ENCODE measurements at regions not wholly inside any gene's neighbourhood (a gene's known extent, or its start where the extent isn't known, plus 50 kb on each side); places are given as distances from the start of the nearest gene placed in this dataset.
"Not testable (repeated sequence)": the region's sequence is repeated elsewhere in the genome, so short reads cannot be mapped to it uniquely, and the experiment has no call there.

GRCh38 chr2:81363800-81364199, 1059.2 kb upstream of the LRRTM1 start:
- no peak for DNase-seq

GRCh38 chr2:81362468-81362867, 1057.9 kb upstream of the LRRTM1 start:
- DNase-seq = not testable (repeated sequence)

DNA sequence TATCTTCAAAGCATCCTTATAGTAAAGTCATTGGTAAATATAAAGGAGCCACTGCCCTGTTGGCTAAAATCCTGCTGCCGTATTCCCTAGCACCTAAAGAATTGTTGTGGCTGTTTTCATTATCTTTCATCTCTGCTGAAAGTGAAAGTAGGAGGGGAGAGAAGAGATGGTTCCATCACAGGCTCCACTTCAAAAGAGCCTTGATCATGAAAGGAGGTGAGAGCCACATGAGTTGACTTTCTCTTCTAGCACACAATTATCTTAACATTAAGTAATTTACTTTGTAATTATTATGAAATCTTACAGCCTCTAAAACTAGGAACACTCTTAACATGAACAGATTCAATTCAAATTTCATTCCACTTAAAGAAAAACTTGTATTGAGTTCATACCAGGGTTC, 1050.9 kb upstream of the LRRTM1 start:
- no peak for DNase-seq

DNA sequence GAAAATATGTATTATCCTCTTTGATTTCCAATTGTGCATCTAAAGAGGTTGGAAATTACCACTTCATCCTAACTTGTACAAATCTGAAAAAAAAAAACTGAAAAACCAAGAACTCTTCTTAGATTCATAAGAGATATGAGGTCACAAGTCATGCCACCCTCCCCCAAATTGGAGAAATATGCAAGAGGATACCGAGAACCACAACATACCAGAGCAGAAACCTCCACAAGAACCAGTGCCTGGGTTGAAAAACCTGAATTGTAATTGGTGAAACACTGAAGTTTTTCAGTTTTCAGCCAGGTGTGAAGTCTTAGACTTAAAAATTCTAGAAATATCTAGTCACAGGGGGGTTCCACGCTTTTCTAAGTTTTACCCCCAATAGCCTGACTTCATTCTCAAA, 1029.5 kb upstream of the LRRTM1 start:
- DNase-seq = no peak

GRCh38 chr2:81328968-81329367, 1024.4 kb upstream of the LRRTM1 start:
- DNase-seq = no peak

DNA sequence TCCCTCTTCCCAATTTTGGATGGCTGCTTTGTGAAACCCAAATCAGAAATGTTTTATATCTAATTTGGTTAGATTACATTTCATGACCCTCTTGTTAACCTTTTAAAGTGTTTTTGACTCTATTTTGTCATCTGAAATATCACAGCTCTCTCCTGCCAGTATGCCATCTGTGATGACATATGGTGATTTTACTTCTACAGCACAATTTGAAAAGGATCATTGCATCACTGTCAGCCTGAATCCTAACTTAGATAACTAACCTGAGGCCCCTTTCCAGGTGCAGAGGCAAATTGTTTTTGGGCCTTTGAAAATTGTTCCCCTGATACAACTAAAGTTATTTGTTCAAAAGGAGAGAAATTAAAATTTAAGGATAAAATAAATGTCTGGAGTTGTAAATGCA, 1023.4 kb upstream of the LRRTM1 start:
- DNase-seq = no peak

DNA sequence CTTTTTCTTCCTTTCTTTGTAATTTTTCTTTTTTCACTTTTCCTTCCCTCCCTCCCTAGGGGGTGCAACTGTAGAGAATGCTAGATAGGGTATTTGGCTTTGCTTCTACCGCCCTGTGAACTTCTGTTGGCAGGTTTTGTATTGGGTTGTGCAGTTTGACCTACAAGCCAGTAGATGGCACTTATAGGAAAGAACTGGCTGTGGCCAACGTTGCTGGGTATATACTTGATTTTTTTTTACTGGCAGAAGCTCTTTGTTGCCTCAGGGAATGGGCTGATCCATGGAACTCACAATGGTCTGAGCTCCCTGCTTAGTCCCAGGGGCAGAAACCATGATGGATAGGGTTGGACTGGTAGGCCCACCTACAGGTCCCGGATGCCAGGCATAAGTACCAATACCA, 1019.5 kb upstream of the LRRTM1 start:
- DNase-seq = no peak

GRCh38 chr2:81304154-81304830, 999.7 kb upstream of the LRRTM1 start:
- no peak for DNase-seq

- no peak for DNase-seq
Observed at GRCh38 chr2:81303321-81303720, 998.8 kb upstream of the LRRTM1 start.

- DNase-seq = no peak
Observed at GRCh38 chr2:81299841-81300240, 995.3 kb upstream of the LRRTM1 start.

GRCh38 chr2:81290846-81291245, 986.3 kb upstream of the LRRTM1 start:
- DNase-seq = no peak

- no peak for DNase-seq
Observed at GRCh38 chr2:81283081-81283480, 978.5 kb upstream of the LRRTM1 start.

DNA sequence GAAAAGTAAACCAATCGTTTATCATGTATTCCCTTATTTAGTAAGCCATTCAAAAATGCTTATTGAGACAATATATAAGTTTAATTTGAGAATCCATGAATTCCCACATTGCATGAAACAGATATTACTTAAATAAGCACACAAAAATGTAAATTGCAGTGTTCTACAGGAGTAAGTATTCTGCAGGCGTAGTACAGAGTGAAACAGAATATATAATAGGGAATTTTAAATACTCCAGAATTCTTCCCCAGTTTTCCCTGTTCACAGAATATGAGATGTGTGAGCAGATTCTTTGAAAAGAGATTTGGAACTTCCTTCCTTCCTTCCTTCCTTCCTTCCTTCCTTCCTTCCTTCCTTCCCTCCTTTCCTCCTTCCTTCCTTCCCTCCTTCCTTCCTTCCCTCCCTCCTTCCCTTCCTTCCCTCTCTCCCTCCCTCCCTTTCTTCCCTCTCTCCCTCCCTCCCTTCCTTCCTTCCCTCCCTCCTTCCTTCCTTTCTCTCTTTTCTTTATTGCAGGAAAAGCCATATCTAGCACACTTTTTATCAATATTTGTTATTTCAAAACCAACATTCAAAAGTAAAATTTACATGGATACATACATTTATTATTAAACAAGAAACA, 977.7 kb upstream of the LRRTM1 start:
- no peak for DNase-seq

- no peak for DNase-seq
Observed at GRCh38 chr2:81276595-81276994, 972.0 kb upstream of the LRRTM1 start.

GRCh38 chr2:81266106-81266505, 961.6 kb upstream of the LRRTM1 start:
- DNase-seq = no peak

DNA sequence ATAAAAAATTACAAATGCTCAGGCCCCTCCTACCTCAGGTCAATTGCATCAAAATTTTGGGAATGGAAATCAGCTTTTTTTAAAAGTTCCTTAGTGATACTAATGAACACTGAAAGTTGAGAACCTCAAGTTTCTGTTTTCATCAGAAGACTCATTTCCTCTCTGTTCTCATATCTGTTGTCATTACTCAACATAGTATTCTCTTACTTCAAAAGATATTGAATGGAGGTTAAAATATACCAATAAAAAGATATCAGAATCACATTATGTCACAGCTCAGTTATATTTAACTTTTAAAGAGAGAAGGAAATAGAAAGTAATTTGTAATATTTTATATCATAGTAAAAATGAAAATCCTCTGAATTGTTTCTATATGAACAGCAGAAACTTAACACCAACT, 959.4 kb upstream of the LRRTM1 start:
- no peak for DNase-seq

- no peak for DNase-seq
Observed at GRCh38 chr2:81260320-81260719, 955.8 kb upstream of the LRRTM1 start.

DNA sequence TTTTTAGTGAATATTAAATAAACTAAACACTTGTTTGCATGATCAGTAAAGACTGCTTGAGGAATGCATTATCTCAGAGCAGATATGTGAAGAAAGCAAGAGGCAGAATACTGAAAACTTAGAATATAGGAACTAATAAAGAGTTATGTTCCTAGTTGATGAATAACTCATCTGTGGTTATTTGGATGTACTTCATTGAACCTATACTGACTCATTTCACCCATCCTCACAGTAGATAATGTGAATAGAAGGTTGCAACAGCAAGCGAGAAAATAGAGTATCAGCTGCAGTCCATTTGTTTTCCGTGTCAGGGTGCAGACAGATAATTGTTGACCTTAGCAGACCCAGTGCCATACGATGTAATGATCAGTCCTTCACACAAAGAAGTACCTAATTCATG, 945.7 kb upstream of the LRRTM1 start:
- no peak for DNase-seq

DNA sequence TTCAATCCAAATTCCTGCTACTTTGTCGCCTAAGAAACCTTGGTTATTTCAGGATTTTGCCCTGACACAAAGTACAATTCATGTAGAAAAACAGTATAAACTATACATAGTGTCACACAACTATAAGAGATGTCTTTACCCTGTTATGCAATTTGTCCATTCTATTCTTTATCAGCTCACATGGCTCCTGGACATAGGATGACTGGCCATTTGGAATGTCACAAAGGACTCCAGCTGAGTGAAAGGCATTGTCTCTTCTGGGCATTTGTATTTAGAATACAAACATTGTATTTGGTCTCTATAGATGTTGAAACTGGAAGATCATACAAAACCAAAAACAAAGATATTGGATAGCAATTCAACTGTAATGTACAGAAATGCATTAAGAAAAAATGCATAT, 944.6 kb upstream of the LRRTM1 start:
- no peak for DNase-seq

- no peak for DNase-seq
Observed at GRCh38 chr2:81247648-81248047, 943.1 kb upstream of the LRRTM1 start.

GRCh38 chr2:81242501-81242900, 937.9 kb upstream of the LRRTM1 start:
- DNase-seq = no peak

DNA sequence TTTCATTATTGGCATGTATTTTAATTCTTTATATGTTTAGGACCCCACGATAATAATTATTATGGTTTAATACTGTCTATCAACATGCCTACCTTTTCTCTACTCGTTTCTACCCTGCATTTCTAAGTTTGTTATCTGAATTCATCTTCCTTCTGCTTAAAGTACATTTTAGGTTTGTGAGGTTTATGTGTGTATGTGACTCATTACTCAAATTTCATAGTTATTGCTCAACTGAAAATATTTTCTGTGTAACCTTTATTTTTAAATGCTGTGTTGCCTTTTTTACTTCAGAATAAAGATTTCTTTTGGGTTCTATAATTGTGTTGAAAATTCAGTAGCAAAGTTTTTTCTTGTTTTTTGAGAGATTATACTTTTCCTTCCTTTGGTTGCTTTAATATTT, 933.9 kb upstream of the LRRTM1 start:
- no peak for DNase-seq

GRCh38 chr2:81235601-81236000, 931.0 kb upstream of the LRRTM1 start:
- no peak for DNase-seq

DNA sequence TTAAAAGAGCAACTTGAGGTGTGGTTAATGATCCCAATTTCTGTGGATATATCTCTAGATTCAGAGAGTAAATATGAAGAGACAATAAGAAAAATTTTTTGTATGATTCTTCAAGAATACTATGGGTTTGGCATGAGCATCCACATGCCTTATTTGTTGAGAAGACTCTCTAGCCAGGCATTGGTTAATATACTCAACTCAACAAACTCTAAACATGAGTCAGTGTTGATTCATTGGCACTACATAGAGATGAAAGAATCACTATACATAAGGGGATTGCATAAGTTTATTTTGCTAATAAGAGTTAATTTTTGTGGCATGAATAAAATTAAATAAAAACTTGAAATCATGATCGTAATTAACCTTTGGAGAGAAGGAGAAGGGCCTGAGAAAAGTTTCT, 930.2 kb upstream of the LRRTM1 start:
- no peak for DNase-seq

DNA sequence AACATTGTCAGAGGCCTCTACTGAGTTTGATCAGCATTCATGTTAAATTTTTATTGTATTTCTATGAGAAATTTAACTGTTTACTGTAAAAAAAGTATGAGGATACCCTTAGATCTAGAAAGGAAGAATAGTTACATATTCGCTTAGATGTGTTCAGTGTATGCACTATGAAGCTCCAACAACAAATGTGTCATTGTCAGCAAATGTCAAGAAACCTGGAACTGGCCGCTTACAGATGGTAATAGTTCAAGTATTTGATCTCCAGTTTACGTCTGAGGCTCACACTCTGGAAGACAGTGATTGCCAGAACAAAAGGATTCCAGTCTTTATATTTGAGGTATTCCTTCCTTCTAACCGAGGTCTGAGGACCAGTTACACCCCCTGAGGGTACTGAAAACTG, 921.2 kb upstream of the LRRTM1 start:
- DNase-seq = no peak

Measured in CD4-positive, alpha-beta T cell treated with Interleukin-4 for 1 hour (primary cell).